ENCODE measurements at regions not wholly inside any gene's neighbourhood (a gene's known extent, or its start where the extent isn't known, plus 50 kb on each side); places are given as distances from the start of the nearest gene placed in this dataset.
"Not testable (repeated sequence)": the region's sequence is repeated elsewhere in the genome, so short reads cannot be mapped to it uniquely, and the experiment has no call there.

- Histone ChIP-seq H3K36me3 (ENCODE audit: control insufficient read depth in 4 of 4, insufficient read depth in 3 of 4, low read depth in 1 of 4, low read length in 3 of 4) (no peaks in the 10 kb centered on the region), H3K4me1 (ENCODE audit: control insufficient read depth in 4 of 4, insufficient read depth in 4 of 4, low read length in 3 of 4) (no peaks in the 10 kb centered on the region), H3K9ac (ENCODE audit: low read depth in 1 of 2, low read length in 2 of 2) (no peak overlapping the region), H3K27ac (ENCODE audit: low read depth in 1 of 2, low read length in 2 of 2) (no peak overlapping the region), H3K27me3 (ENCODE audit: control insufficient read depth in 4 of 4, insufficient read depth in 4 of 4, low read length in 3 of 4) (no peaks in the 10 kb centered on the region), H3K4me3 (ENCODE audit: low read depth in 1 of 3, low read length in 3 of 3) (no peak overlapping the region), H3K9me3 (ENCODE audit: control insufficient read depth in 4 of 4, low read length in 3 of 4) (peaks cover 0 to 5% (median 2%) of the 10 kb centered on the region in 4 donors)
- 65% methylated on average over 4 of the region's 4 CpGs for WGBS
- no peak for DNase-seq (ENCODE audit: low spot score)
- no peak for TF ChIP-seq ATF3 (IDR thresholded peaks at IDR 0.05)
- no peak for TF ChIP-seq GABPA (IDR thresholded peaks at IDR 0.05 in 1 of 2, conservative IDR thresholded peaks at IDR 0.05 in 1 of 2)
- no peak for TF ChIP-seq JUND (IDR thresholded peaks at IDR 0.05)
- no peak for TF ChIP-seq SP1 (IDR thresholded peaks at IDR 0.05)
- no peak for TF ChIP-seq HNF4G (IDR thresholded peaks at IDR 0.05)
- no peak for TF ChIP-seq NR2F2 (IDR thresholded peaks at IDR 0.05)
- no peak for TF ChIP-seq RAD21 (IDR thresholded peaks at IDR 0.05)
- TF ChIP-seq EGR1 (IDR thresholded peaks at IDR 0.05; ENCODE audit: low read depth in 2 of 2): no peak
- TF ChIP-seq FOXA2 (IDR thresholded peaks at IDR 0.05): no peak
- TF ChIP-seq RXRA (IDR thresholded peaks at IDR 0.05): no peak
- no peak for TF ChIP-seq ZBTB33 (IDR thresholded peaks at IDR 0.05)
- TF ChIP-seq CTCF (IDR thresholded peaks at IDR 0.05; ENCODE audit: low read depth, low read length, missing input control): no peak
- no peak for TF ChIP-seq MAX (IDR thresholded peaks at IDR 0.05)
- TF ChIP-seq TAF1 (conservative IDR thresholded peaks at IDR 0.05): no peak
These were observed 425.6 kb downstream of the RWDD3 start for GRCh38 chr1:95659588-95659987.

GRCh38 chr1:95660736-95661135 lies 426.7 kb downstream of the RWDD3 start:
- 66% methylated on average over 2 of the region's 2 CpGs for WGBS
- DNase-seq (ENCODE audit: low spot score): no peak
- no peak overlapping the region for H3K27ac ChIP-seq (ENCODE audit: low read depth in 1 of 2, low read length in 2 of 2)
- H3K9me3 ChIP-seq (ENCODE audit: control insufficient read depth in 4 of 4, low read length in 3 of 4): peaks cover 0 to 5% (median 2%) of the 10 kb centered on the region in 4 donors
- no peaks in the 10 kb centered on the region for H3K36me3 ChIP-seq (ENCODE audit: control insufficient read depth in 4 of 4, insufficient read depth in 3 of 4, low read depth in 1 of 4, low read length in 3 of 4)
- TF ChIP-seq TAF1 (conservative IDR thresholded peaks at IDR 0.05): no peak
- no peak for TF ChIP-seq MAX (IDR thresholded peaks at IDR 0.05)
- TF ChIP-seq ZBTB33 (IDR thresholded peaks at IDR 0.05): no peak
- no peak for TF ChIP-seq SP1 (IDR thresholded peaks at IDR 0.05)
- no peak for TF ChIP-seq FOXA1 (IDR thresholded peaks at IDR 0.05)
- no peak for TF ChIP-seq REST (IDR thresholded peaks at IDR 0.05)
- no peak for TF ChIP-seq JUND (IDR thresholded peaks at IDR 0.05)
- TF ChIP-seq EGR1 (IDR thresholded peaks at IDR 0.05; ENCODE audit: low read depth in 2 of 2): no peak
- TF ChIP-seq RAD21 (IDR thresholded peaks at IDR 0.05): no peak
- no peak for TF ChIP-seq GABPA (IDR thresholded peaks at IDR 0.05 in 1 of 2, conservative IDR thresholded peaks at IDR 0.05 in 1 of 2)
- no peak for TF ChIP-seq HNF4A (conservative IDR thresholded peaks at IDR 0.05)
- no peaks in the 10 kb centered on the region for H3K27me3 ChIP-seq (ENCODE audit: control insufficient read depth in 4 of 4, insufficient read depth in 4 of 4, low read length in 3 of 4)
- H3K4me1 ChIP-seq (ENCODE audit: control insufficient read depth in 4 of 4, insufficient read depth in 4 of 4, low read length in 3 of 4): no peaks in the 10 kb centered on the region
- no peak overlapping the region for H3K9ac ChIP-seq (ENCODE audit: low read depth in 1 of 2, low read length in 2 of 2)
- H3K4me3 ChIP-seq (ENCODE audit: low read depth in 1 of 3, low read length in 3 of 3): no peak overlapping the region

- H3K4me1 ChIP-seq (ENCODE audit: control insufficient read depth in 4 of 4, insufficient read depth in 4 of 4, low read length in 3 of 4); H3K27ac ChIP-seq (ENCODE audit: low read depth in 1 of 2, low read length in 2 of 2): not testable (repeated sequence)
- 90% methylated on average over 8 of the region's 8 CpGs for WGBS
These were observed 429.5 kb downstream of the RWDD3 start for GRCh38 chr1:95663530-95663929.

More at GRCh38 chr1:95663530-95663929, 429.5 kb downstream of the RWDD3 start:
- not testable (repeated sequence) for H3K9ac ChIP-seq (ENCODE audit: low read depth in 1 of 2, low read length in 2 of 2); H3K36me3 ChIP-seq (ENCODE audit: control insufficient read depth in 4 of 4, insufficient read depth in 3 of 4, low read depth in 1 of 4, low read length in 3 of 4); H3K4me3 ChIP-seq (ENCODE audit: low read depth in 1 of 3, low read length in 3 of 3); H3K27me3 ChIP-seq (ENCODE audit: control insufficient read depth in 4 of 4, insufficient read depth in 4 of 4, low read length in 3 of 4); H3K9me3 ChIP-seq (ENCODE audit: control insufficient read depth in 4 of 4, low read length in 3 of 4); DNase-seq (ENCODE audit: low spot score)

Data from liver (tissue), 8 donors.